Smooth muscle cell (in vitro differentiated cells): ENCODE measurements at regions not wholly inside any gene's neighbourhood (a gene's known extent, or its start where the extent isn't known, plus 50 kb on each side); places are given as distances from the start of the nearest gene placed in this dataset.
"Not testable (repeated sequence)": the region's sequence is repeated elsewhere in the genome, so short reads cannot be mapped to it uniquely, and the experiment has no call there.

Source experiments
- DNase-seq: peaks from one replicate; lab custom pipeline; 2025; ENCODE audit not compliant: unreplicated experiment; lab: John Stamatoyannopoulos, UW
- H2AFZ ChIP-seq: fragments of 200-600 bp; sonication (generic); 2 replicates; pipeline ENCODE4 v1.6.0; 2016; ENCODE audit warnings: antibody characterized with exemption, low read depth, mild to moderate bottlenecking
- H3F3A ChIP-seq: fragments of 200-600 bp; sonication (generic); 2 replicates; pipeline ENCODE4 v1.6.0; 2017; ENCODE audit warnings: antibody characterized with exemption, low read depth
- H3K27ac ChIP-seq: fragments of 200-600 bp; sonication (generic); 2 replicates; pipeline ENCODE4 v1.5.1; 2016; ENCODE audit warnings: low read depth, mild to moderate bottlenecking
- H3K27me3 ChIP-seq: fragments of 200-600 bp; sonication (generic); 2 replicates; pipeline ENCODE4 v1.6.1; 2016; ENCODE audit warnings: low read depth, mild to moderate bottlenecking
- H3K36me3 ChIP-seq: fragments of 200-600 bp; sonication (generic); 2 replicates; pipeline ENCODE4 v1.5.1; 2016; ENCODE audit warnings: low read depth
- H3K4me1 ChIP-seq: fragments of 200-600 bp; sonication (generic); 2 replicates; pipeline ENCODE4 v1.5.1; 2016; ENCODE audit warnings: low read depth
- H3K4me2 ChIP-seq: fragments of 200-600 bp; sonication (generic); 2 replicates; pipeline ENCODE4 v1.6.0; 2016; ENCODE audit warnings: mild to moderate bottlenecking
- H3K4me3 ChIP-seq: fragments of 200-600 bp; sonication (generic); 2 replicates; pipeline ENCODE4 v1.5.1; 2016; ENCODE audit warnings: mild to moderate bottlenecking
- H3K79me2 ChIP-seq: fragments of 200-600 bp; sonication (generic); 2 replicates; pipeline ENCODE4 v1.6.0; 2016; ENCODE audit warnings: low read depth, mild to moderate bottlenecking
- H3K9ac ChIP-seq: fragments of 200-600 bp; sonication (generic); 2 replicates; pipeline ENCODE4 v1.6.0; 2016; ENCODE audit warnings: low read depth
- H3K9me3 ChIP-seq: fragments of 200-600 bp; sonication (generic); replicated peaks from 2 replicates; pipeline ENCODE4 v1.5.1; 2016; ENCODE audit warnings: low read depth
- H4K20me1 ChIP-seq: fragments of 200-600 bp; sonication (generic); 2 replicates; pipeline ENCODE4 v1.6.0; 2016; ENCODE audit warnings: low read depth
- CTCF ChIP-seq: fragments of 200-600 bp; sonication (generic); IDR thresholded peaks from 2 replicates; pipeline ENCODE4 v1.5.1; 2017; ENCODE audit warnings: borderline replicate concordance, mild to moderate bottlenecking, antibody characterized with exemption; ENCODE audit not compliant: insufficient read depth, poor library complexity, severe bottlenecking
- WGBS: methylation state at CpG from one replicate; pipeline ENCODE4 v1.1.7; 2016; ENCODE audit warnings: low lambda C conversion rate; 5-methylcytosine and 5-hydroxymethylcytosine counted together

DNA sequence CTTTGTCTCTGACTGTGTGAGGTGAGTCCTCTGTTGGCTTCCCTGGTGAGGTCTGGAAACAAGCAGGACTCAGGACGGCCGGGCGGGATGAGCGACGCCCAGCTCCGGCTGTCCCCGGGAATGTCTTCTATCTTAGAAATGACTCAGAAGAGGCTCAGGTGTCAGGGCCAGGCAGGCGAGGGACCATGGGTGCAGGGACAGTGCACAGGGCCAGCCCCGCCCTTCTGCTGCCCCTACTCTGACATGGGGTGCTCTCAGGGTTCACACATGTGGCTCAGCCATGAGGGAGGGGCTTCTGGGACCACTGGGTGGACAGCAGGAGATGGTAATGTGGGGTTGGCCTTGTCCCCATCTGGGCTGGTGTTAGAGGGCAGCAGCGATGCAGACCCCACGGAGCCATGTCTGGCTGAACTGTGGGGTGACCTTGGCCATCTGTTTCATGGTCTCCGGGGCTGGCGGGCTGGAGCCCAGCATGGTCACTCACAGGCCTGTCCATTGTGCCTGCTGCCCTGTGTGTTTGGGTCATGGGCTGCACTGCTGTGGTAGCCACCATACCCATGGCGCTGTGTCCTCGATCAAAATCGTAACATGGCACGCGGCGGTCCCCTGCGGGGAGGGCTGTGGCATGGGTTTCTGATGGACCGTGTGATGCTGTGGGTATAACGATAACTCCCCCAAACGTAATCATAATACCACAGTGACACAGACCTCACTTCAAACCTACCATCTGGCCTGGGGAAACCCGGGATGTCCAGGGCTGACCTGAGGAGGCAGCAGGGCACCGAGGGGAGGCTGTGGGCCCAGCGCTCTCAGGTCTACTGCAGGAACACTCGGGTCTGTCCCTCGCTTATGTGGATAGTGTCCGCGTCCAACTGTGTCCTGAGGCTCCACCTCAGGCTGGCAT is 368.8 kb downstream of the TMEM121 start:
- WGBS = 83% methylated on average over 29 of the region's 30 CpGs
- H2AFZ ChIP-seq = no peak overlapping the region
- H3K4me2 ChIP-seq = no peak overlapping the region
- peaks cover 4% of the 10 kb centered on the region for H3K9me3 ChIP-seq
- no peak for DNase-seq
- no peak overlapping the region for H3K27ac ChIP-seq
- H3K36me3 ChIP-seq = no peaks in the 10 kb centered on the region
- H3K9ac ChIP-seq = no peak overlapping the region
- H3K4me1 ChIP-seq = no peaks in the 10 kb centered on the region
- no peaks in the 10 kb centered on the region for H3K27me3 ChIP-seq
- no peaks in the 10 kb centered on the region for H3K79me2 ChIP-seq
- no peak overlapping the region for H3K4me3 ChIP-seq
- no peak for TF ChIP-seq CTCF
- no peaks in the 10 kb centered on the region for H3F3A ChIP-seq
- H4K20me1 ChIP-seq = no peaks in the 10 kb centered on the region

GRCh38 chr14:105896206-105896605 is 369.8 kb downstream of the TMEM121 start:
- H3K4me2 ChIP-seq, H3K27me3 ChIP-seq, H3K9ac ChIP-seq, DNase-seq, H2AFZ ChIP-seq, H3K27ac ChIP-seq, H3K36me3 ChIP-seq, H3F3A ChIP-seq, H3K4me1 ChIP-seq, H3K9me3 ChIP-seq, H4K20me1 ChIP-seq, H3K79me2 ChIP-seq, H3K4me3 ChIP-seq: not testable (repeated sequence)
- 81% methylated on average over 6 of the region's 6 CpGs for WGBS

- WGBS = 50% methylated on average over 6 of the region's 6 CpGs
Observed at GRCh38 chr14:105896961-105897724, 370.8 kb downstream of the TMEM121 start.

GRCh38 chr14:105897725-105898113 is 371.3 kb downstream of the TMEM121 start:
- peaks cover 4% of the 10 kb centered on the region for H3K9me3 ChIP-seq
- no peak for DNase-seq
- WGBS = 68% methylated on average over 7 of the region's 7 CpGs
- no peaks in the 10 kb centered on the region for H3K4me1 ChIP-seq
- no peak overlapping the region for H3K9ac ChIP-seq
- H3K27ac ChIP-seq = no peak overlapping the region
- H3K4me3 ChIP-seq = no peak overlapping the region
- H3F3A ChIP-seq = no peaks in the 10 kb centered on the region
- no peaks in the 10 kb centered on the region for H3K27me3 ChIP-seq
- no peaks in the 10 kb centered on the region for H3K79me2 ChIP-seq
- H4K20me1 ChIP-seq = no peaks in the 10 kb centered on the region
- no peak overlapping the region for H3K4me2 ChIP-seq
- TF ChIP-seq CTCF = no peak
- H3K36me3 ChIP-seq = no peaks in the 10 kb centered on the region
- no peak overlapping the region for H2AFZ ChIP-seq

More at GRCh38 chr14:105896961-105897724, 370.8 kb downstream of the TMEM121 start:
- not testable (repeated sequence) for H3K9ac ChIP-seq, H3F3A ChIP-seq, H3K79me2 ChIP-seq, DNase-seq, H3K9me3 ChIP-seq, H3K4me2 ChIP-seq, H3K27me3 ChIP-seq, H3K4me1 ChIP-seq, H2AFZ ChIP-seq, H4K20me1 ChIP-seq, H3K4me3 ChIP-seq, H3K36me3 ChIP-seq, H3K27ac ChIP-seq
